ENCODE measurements at regions not wholly inside any gene's neighbourhood (a gene's known extent, or its start where the extent isn't known, plus 50 kb on each side); places are given as distances from the start of the nearest gene placed in this dataset.

GRCh38 chr3:61448378-61448777 is 113.0 kb upstream of the PTPRG start:
- TF ChIP-seq CTCF (conservative IDR thresholded peaks at IDR 0.05; ENCODE audit: low read depth, low read length) = no peak
- H3K4me3 ChIP-seq (ENCODE audit: low read depth, low read length) = no peak overlapping the region
- peak; percentile 24 for DNase-seq (ENCODE audit: low read depth)

- DNase-seq (ENCODE audit: low read depth) = no peak
- H3K4me3 ChIP-seq (ENCODE audit: low read depth, low read length) = no peak overlapping the region
- TF ChIP-seq CTCF (conservative IDR thresholded peaks at IDR 0.05; ENCODE audit: low read depth, low read length) = no peak
Measured at GRCh38 chr3:61449327-61450040, 111.9 kb upstream of the PTPRG start.

GRCh38 chr3:61450866-61451265 is 110.5 kb upstream of the PTPRG start:
- no peak overlapping the region for H3K4me3 ChIP-seq (ENCODE audit: low read depth, low read length)
- no peak for TF ChIP-seq CTCF (conservative IDR thresholded peaks at IDR 0.05; ENCODE audit: low read depth, low read length)
- DNase-seq (ENCODE audit: low read depth) = no peak

GRCh38 chr3:61451841-61452240 is 109.5 kb upstream of the PTPRG start:
- no peak for TF ChIP-seq CTCF (conservative IDR thresholded peaks at IDR 0.05; ENCODE audit: low read depth, low read length)
- no peak for DNase-seq (ENCODE audit: low read depth)
- no peak overlapping the region for H3K4me3 ChIP-seq (ENCODE audit: low read depth, low read length)

GRCh38 chr3:61452535-61453090 is 108.8 kb upstream of the PTPRG start:
- H3K4me3 ChIP-seq (ENCODE audit: low read depth, low read length) = no peak overlapping the region
- TF ChIP-seq CTCF (conservative IDR thresholded peaks at IDR 0.05; ENCODE audit: low read depth, low read length) = no peak
- no peak for DNase-seq (ENCODE audit: low read depth)

- no peak for TF ChIP-seq CTCF (conservative IDR thresholded peaks at IDR 0.05; ENCODE audit: low read depth, low read length)
- no peak overlapping the region for H3K4me3 ChIP-seq (ENCODE audit: low read depth, low read length)
- no peak for DNase-seq (ENCODE audit: low read depth)
Measured at GRCh38 chr3:61454006-61454585, 107.3 kb upstream of the PTPRG start.

- H3K4me3 ChIP-seq (ENCODE audit: low read depth, low read length) = no peak overlapping the region
- no peak for TF ChIP-seq CTCF (conservative IDR thresholded peaks at IDR 0.05; ENCODE audit: low read depth, low read length)
- no peak for DNase-seq (ENCODE audit: low read depth)
Measured at GRCh38 chr3:61454801-61455200, 106.6 kb upstream of the PTPRG start.
